SK-N-DZ (cell line): ENCODE measurements at regions not wholly inside any gene's neighbourhood (a gene's known extent, or its start where the extent isn't known, plus 50 kb on each side); places are given as distances from the start of the nearest gene placed in this dataset.

Experiments
- DNase-seq: peaks from one replicate; pipeline ENCODE4 v3.0.0-alpha.2; 2015; ENCODE audit warnings: low spot score

DNA sequence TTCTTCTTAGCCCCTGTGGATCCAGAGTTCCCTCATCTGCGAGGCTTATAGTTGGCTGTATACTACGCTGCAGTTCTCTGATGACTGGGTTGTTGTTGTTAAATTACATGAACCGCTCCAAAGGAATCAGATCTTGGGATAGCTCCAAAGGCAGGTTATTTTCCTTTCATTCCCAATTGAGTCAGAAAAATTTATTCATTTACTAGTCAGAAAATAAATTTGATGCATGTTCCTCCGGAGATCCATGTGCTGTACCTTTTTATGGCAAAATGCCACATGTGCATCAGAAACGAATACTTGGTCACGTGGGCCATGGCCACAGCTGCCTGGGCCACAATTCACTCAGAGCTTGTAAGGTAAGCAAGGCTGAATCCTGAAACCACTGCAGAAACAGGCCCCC lies 304.0 kb downstream of the NR2F1-AS1 start:
- no peak for DNase-seq

GRCh38 chr5:93275376-93275775 lies 305.6 kb downstream of the NR2F1-AS1 start:
- DNase-seq, result no peak

- DNase-seq, result no peak
Observed at GRCh38 chr5:93274291-93274690, 306.7 kb downstream of the NR2F1-AS1 start.

DNA sequence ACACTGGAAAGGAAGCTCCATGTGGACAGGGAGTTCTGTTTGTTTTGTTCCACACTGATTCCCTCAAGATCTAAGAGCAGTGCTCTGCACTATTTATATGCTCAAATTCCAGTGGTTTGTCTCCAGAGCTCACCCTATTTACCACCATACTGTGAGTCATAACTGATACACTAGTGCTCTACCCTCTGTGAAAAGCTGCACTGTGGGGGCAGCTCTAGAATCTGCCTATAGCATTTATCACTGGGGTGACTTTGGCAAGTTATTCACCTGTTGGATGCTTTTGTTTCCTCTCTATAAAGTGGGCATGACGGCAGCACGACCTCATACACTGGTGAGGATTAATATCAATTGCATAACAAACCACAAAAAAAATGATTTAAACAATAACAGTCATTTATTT lies 307.8 kb downstream of the NR2F1-AS1 start:
- no peak for DNase-seq

DNA sequence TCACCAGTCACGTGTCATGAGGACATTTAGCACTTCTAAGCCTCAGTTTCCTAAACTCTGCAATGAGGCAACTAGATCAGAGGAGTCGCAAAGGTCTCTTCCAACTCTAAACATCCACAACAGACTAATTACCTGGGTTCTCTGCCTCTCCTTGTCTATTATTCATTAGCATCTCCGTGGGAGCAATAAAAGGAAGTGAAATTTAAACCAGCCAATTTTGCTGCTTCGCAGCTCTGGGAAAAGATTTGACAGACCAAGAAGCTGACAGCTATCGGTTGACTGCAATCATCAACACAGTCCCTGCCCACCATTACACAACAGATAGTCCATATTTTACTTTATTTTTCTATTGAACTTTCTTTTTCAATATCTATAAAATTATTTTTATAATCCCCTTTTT lies 308.9 kb downstream of the NR2F1-AS1 start:
- no peak for DNase-seq

DNA sequence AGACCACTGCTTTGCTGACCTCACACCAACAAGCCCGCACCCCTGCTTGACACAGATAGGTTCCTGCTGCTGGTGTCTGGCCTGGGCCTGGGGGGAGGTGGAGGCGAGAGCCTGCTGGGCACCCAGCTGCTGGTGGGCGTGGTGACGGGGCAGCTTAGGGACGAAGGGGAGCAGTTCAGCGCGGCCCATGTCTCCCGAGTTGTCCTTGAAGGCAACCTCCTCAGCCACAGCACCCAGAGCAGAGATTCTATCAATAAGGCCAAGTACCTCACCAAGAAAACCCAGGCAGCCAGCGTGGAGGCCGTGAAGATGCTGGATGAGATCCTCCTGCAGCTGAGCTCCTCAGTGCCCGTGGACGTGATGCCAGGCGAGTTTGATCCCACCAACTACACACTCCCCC lies 313.3 kb downstream of the NR2F1-AS1 start:
- no peak for DNase-seq

DNA sequence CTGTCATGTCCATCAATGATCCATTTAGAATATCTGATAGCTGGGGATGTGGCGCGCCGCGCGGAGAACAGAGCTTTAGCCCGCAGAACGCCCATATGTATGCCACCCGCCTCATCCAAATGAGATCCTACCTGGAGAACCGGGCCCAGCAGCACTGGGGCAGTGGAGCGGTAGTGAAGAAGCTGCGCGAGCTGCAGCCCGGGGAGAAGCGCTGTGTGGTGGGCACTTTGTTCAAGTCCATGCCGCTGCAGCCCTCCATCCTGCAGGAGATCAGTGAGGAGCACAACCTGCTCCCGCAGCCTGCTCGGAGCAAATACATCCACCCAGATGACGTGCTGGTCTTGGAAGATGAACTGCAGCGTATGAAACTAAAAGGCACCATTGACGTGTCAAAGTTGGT lies 313.7 kb downstream of the NR2F1-AS1 start:
- DNase-seq, result no peak

GRCh38 chr5:93257616-93258015 lies 323.4 kb downstream of the NR2F1-AS1 start:
- DNase-seq, result no peak

DNA sequence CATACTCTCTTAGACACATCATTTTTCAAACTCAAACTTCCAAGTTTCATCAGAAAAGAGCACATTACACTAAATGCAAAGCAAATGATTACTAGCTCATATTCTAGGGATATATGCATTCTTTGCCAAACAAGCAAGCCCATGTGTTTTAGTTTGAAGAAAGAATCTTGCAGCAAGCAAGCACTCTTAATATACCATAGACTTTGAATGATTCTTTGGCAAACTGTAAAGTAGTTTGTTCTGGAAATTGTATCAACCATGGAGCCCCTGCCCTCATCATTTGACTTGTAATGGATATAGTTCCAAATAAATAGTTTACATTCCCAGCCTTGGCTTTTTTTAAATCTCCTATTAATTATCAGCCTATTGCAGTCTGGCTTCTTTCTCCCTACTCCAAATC lies 325.2 kb downstream of the NR2F1-AS1 start:
- DNase-seq, result no peak

DNA sequence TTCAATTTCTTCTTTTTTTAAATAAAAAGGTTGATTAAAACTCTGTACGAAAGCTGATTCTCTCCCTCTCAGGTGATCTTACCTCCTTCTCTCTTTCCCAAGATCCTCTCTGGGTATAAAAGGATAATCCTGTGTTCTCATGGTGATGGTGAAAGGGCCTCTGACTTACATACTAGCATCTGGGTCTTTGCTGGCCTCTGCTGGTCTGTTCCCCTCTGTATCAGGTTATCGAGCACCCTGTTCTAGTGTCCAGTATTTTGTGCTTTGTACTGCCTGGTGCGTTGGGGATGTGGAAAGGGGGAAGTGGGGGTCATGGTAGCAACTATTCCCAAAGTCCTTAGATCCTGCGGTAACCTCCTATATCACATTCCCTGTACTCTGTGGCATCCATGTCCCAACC lies 328.9 kb downstream of the NR2F1-AS1 start:
- DNase-seq, result peak; percentile 22

DNA sequence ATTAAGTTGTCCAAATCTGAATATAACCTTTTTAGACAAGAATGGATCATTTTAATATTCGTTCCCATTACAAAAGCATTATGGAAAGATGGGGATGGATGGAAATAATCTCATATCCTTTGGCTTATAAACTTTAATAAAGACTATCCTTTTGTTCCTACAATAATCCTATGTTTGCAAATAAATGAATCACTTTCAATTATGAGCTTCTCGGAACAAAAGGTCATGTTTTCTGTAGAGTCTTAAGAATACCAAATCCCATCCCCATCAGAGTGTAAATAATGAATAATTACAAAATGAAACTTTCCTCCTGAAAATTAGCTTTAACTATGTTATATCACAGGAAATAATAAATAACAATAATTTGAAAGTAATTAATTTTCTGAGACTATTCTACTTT lies 329.7 kb downstream of the NR2F1-AS1 start:
- no peak for DNase-seq

GRCh38 chr5:93250424-93250823 lies 330.6 kb downstream of the NR2F1-AS1 start:
- peak; percentile 27 for DNase-seq

DNA sequence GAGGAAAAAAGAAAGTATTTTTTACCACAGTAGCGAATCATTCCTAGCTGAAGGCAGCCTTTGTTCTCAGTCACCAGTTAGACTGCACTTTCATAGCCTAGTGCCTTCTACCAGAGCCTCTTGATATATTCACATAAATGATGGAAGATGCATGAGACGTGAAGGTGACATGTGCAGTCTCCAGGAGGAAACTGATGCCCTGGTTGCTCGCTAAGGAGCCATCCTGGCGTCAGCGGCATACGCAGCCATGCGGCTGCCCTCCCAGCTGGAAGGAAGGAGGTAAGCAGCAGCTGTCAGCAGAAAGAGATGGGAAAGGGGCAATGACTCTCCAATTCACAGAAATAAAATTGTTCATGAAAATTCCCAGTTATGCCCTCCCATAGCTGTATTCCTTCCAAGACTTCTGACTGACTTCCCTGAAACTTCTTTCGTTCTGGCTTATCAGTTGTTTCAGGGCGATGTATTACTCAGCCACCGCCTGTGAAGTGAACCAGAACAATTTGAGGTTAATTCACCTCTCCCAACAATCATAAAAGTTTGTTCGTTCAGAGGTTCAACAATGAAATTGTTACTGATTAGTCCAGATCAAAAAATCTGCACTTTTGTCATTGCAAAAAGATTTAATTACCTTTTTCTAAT lies 331.2 kb downstream of the NR2F1-AS1 start:
- DNase-seq, result peak; percentile 51

DNA sequence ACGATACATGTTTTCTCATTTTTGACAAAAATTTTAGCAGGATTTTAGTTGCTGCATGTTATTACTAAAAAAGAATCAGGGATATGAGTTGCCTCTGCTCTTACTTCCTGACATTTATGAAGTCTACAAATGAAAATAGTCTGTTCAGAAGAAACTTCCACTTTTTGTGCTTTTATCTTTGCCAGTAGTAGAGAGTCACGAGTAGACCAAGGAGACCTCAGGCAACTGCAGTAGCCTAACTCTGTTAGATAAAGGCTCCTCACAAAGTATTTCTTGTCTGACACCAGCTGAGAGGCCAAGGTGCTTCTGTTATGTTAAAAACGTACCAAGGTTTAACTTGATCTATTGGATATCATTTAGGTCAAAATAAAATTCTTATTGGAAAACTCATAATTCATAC lies 333.9 kb downstream of the NR2F1-AS1 start:
- no peak for DNase-seq

- no peak for DNase-seq
Observed at GRCh38 chr5:93246090-93246855, 334.7 kb downstream of the NR2F1-AS1 start.

DNA sequence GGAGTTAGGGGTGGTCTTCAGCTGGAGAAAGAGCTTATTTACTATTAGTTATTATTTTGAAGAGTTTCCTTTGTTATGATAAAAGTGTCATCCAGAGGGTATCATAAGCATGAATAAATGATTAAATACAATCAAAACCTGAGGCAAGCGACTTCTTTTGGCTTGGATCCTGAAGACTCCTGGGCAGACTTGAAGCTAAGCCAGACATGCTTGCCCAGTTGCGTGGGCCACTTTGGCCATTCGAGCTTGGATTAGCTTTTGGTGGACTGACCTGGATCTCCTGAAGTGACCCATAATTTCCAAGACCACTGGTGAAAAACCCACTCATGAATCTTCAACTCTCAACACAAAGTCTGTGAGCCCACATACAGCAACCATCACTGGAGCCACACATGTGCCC lies 335.8 kb downstream of the NR2F1-AS1 start:
- no peak for DNase-seq

- DNase-seq, result no peak
Observed at GRCh38 chr5:93243481-93243880, 337.5 kb downstream of the NR2F1-AS1 start.

- no peak for DNase-seq
Observed at GRCh38 chr5:93240228-93240834, 340.7 kb downstream of the NR2F1-AS1 start.

- DNase-seq, result no peak
Observed at GRCh38 chr5:93236807-93237421, 344.1 kb downstream of the NR2F1-AS1 start.

- DNase-seq, result no peak
Observed at GRCh38 chr5:93235761-93236160, 345.3 kb downstream of the NR2F1-AS1 start.

- no peak for DNase-seq
Observed at GRCh38 chr5:93226202-93226735, 354.8 kb downstream of the NR2F1-AS1 start.

DNA sequence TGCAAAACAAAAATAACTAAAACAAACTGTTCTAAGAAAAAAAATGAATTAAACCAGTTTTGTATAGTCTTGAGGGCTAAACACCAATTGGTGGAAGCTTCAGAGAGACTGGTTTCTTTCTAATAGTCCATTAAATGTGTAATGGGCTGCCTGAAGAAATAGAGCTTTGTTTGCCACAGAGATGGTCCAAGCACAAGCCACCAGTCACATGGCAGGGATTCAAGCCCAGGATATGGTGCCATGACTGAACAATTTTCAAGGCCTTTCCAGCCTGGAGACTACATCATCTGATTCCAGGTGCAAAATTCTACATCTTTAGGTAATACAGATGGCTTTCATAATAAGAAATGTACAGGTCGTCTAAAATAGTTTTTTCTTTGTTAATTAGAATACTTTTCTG lies 355.3 kb downstream of the NR2F1-AS1 start:
- no peak for DNase-seq
